ENCODE measurements at regions not wholly inside any gene's neighbourhood (a gene's known extent, or its start where the extent isn't known, plus 50 kb on each side); places are given as distances from the start of the nearest gene placed in this dataset.

GRCh38 chr15:66948294-66948693, 117.1 kb upstream of the SMAD3 start:
- TF ChIP-seq CTCF (IDR thresholded peaks at IDR 0.05; ENCODE audit: low read depth, low read length) = no peak
- Histone ChIP-seq H3K4me1 (no peaks in the 10 kb centered on the region), H3K9me3 (no peaks in the 10 kb centered on the region), H3K4me3 (ENCODE audit: low read depth, low read length) (no peak overlapping the region), H3K27me3 (no peaks in the 10 kb centered on the region), H3K36me3 (no peaks in the 10 kb centered on the region)
- no peak for DNase-seq

DNA sequence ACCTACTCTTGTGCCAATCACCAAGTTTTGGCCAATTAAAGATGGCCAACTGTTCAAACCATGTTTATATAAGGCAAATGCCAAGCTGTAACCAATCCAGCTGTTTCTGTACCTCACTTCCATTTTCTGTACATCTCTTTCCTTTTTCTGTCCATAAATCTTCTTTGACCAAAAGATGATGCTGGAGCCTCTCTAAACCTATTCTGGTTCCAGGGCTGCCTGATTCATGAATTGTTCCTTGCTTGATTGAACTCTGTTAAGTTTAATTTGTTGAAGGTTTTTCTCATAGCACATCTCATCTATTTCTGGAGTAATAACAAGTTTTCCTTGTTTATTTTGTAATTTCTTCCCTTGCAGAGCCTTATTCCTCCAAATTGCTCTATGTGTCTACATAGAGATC, 115.3 kb upstream of the SMAD3 start:
- no peak for DNase-seq
- no peak overlapping the region for H3K4me3 ChIP-seq (ENCODE audit: low read depth, low read length)
- H3K9me3 ChIP-seq = no peaks in the 10 kb centered on the region
- no peaks in the 10 kb centered on the region for H3K27me3 ChIP-seq
- H3K4me1 ChIP-seq = no peaks in the 10 kb centered on the region
- no peaks in the 10 kb centered on the region for H3K36me3 ChIP-seq
- no peak for TF ChIP-seq CTCF (IDR thresholded peaks at IDR 0.05; ENCODE audit: low read depth, low read length)

DNA sequence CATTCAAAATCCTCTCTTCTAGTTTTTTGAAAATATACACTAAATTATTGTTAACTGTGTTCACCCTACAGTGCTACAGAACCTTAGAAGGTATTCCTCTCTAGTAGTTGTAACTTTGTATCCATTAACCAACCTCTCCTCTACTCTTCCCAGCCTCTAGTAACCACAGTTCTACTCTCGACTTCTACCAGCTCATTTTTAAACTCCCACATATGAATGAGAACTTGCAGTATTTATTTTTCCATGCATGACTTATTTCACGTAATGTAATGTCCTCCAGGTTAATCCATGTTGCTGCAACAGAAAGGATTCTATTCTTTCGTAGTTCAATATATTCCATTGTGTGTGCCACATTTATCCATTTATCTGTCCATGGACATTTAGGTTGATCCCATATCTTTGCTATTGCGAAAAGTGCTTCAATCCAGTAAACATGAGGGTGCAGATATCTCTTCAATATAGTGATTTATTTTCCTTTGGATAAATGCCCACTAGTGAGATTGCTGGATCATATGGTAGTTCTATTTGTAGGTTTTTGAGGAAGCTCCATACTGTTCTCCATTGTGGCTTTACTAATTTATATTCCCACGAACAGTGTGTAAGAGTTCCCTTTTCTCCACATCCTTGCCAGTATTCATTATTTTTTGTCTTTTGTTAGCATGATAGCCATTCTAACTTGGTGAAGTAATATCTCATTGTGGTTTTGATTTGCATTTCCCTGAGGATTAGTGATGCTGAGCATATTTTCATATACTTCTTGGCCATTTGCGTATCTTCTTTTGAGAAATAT, 113.7 kb upstream of the SMAD3 start:
- DNase-seq = no peak
- Histone ChIP-seq H3K36me3 (no peaks in the 10 kb centered on the region), H3K9me3 (no peaks in the 10 kb centered on the region), H3K4me1 (no peaks in the 10 kb centered on the region), H3K4me3 (ENCODE audit: low read depth, low read length) (no peak overlapping the region), H3K27me3 (no peaks in the 10 kb centered on the region)
- no peak for TF ChIP-seq CTCF (IDR thresholded peaks at IDR 0.05; ENCODE audit: low read depth, low read length)

DNA sequence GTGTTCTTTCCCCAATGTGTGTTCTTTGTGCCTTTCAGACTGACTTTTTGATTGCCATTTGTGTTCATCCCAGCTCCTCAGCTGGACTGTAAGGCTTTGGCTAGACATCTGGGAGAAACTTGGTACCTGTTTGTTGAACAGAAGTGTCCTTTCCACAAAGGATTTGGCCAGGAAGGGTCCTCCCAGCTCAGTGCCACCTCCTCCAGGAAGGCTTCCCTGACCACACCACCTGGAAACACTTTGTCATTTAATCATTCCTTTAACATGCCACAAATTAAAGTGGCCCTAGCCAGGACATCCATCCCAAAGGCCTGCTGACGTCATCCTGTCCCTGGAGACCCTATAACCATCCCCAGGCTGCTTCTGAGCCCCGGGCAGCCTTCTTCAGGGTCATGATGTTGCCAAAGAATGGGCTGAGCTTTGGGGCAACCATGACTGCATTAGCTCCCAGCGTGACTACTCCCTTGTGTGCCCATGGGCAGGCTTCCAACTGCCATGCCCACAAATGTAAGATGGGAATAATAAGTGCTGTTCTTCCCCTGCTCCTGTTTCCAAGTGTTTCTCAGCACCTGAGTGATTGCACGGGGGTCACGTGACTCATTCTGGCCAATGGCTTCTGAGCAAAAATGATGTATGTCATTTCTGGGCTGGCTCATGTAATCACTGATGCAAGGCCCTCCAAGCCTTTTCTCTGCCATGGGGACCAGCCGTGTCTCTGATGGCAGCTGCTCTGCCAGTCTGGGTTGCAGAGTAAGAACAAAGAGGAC, 112.5 kb upstream of the SMAD3 start:
- no peaks in the 10 kb centered on the region for H3K9me3 ChIP-seq
- no peaks in the 10 kb centered on the region for H3K27me3 ChIP-seq
- H3K36me3 ChIP-seq = no peaks in the 10 kb centered on the region
- H3K4me3 ChIP-seq (ENCODE audit: low read depth, low read length) = no peak overlapping the region
- H3K4me1 ChIP-seq = no peaks in the 10 kb centered on the region
- TF ChIP-seq CTCF (IDR thresholded peaks at IDR 0.05; ENCODE audit: low read depth, low read length) = no peak
- no peak for DNase-seq

DNA sequence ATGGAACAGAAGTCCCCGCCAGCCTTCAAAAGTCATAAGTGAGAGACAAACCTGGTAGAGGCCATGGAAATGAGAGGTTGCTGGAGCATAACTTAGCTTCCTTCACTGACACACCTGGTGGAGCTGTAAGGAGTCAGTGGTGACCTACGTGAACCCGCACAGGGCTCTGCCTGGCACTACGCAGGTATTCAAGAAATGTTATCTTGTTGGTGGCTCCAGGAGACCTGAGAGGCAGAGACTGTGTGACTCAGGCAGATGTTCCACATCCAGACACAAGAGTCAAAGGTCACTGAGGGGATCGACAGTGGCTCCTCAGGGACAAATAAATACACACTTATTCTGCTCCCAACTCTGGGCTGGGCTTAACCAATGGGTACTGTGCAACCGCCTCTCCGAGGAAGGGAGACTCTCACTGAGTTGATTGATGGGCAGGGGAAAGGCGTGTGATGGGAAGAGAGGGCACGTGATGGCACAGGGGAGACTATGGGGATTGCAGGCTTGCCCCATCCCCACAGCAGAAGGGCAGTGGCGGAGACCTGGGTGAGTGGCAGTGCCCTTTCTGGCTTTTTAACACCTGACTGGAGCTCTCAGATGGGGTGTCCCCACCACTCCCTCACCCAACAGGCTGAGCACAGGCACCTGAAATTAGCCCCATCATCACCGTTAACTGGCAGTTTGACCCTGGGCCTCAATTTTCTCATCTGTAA, 111.7 kb upstream of the SMAD3 start:
- H3K4me1 ChIP-seq = no peaks in the 10 kb centered on the region
- H3K4me3 ChIP-seq (ENCODE audit: low read depth, low read length) = no peak overlapping the region
- no peaks in the 10 kb centered on the region for H3K36me3 ChIP-seq
- H3K27me3 ChIP-seq = no peaks in the 10 kb centered on the region
- no peak for TF ChIP-seq CTCF (IDR thresholded peaks at IDR 0.05; ENCODE audit: low read depth, low read length)
- DNase-seq = no peak
- H3K9me3 ChIP-seq = no peaks in the 10 kb centered on the region

All from BE2C (cell line).